Sigmoid colon (tissue), 6 donors: ENCODE measurements at regions not wholly inside any gene's neighbourhood (a gene's known extent, or its start where the extent isn't known, plus 50 kb on each side); places are given as distances from the start of the nearest gene placed in this dataset.

ENCODE experiments used
- DNase-seq: peaks from one replicate; pipeline ENCODE4 v3.0.0-alpha.2; 2019
- H3K27ac ChIP-seq, 4 donors: fragments of 200-600 bp; sonication (generic); one replicate each; pipeline ENCODE4 v1.5.1; 2016 to 2019; ENCODE audit warnings: mild to moderate bottlenecking in 1 of 4
- H3K27me3 ChIP-seq, 3 donors: fragments of 200-600 bp; sonication (generic); one replicate each; pipeline ENCODE4 v1.5.1; 2019; ENCODE audit warnings: mild to moderate bottlenecking in 1 of 3
- H3K36me3 ChIP-seq, 4 donors: fragments of 200-600 bp; sonication (generic); one replicate each; pipeline ENCODE4 v1.5.1; 2016 to 2019
- H3K4me1 ChIP-seq, 4 donors: fragments of 200-600 bp; sonication (generic); one replicate each; pipeline ENCODE4 v1.5.1; 2017 to 2019
- H3K4me3 ChIP-seq, 4 donors: fragments of 200-600 bp; sonication (generic); one replicate each; pipeline ENCODE4 v1.5.1; 2017 to 2019; ENCODE audit warnings: mild to moderate bottlenecking in 2 of 4, moderate library complexity in 1 of 4
- H3K9me3 ChIP-seq, 4 donors: fragments of 200-600 bp in 3 of 4; sonication (generic) in 3 of 4; one replicate each; pipeline versions ENCODE4 v1.5.1 to v1.6.1; 2013 to 2019
- EP300 ChIP-seq, 4 donors: sonication (generic); formaldehyde crosslinking; IDR thresholded peaks; one replicate each; pipeline ENCODE4 v1.6.1; 2017; ENCODE audit warnings: antibody characterized with exemption in 4 of 4
- POLR2A ChIP-seq, 2 donors: fragments of 450-650 bp; IDR thresholded peaks; one replicate each; pipeline ENCODE4 v1.6.1; 2016; ENCODE audit warnings: antibody characterized with exemption in 2 of 2, mild to moderate bottlenecking in 2 of 2, moderate library complexity in 2 of 2
- POLR2AphosphoS5 ChIP-seq, 4 donors: sonication (generic); formaldehyde crosslinking; IDR thresholded peaks; one replicate each; pipeline ENCODE4 v1.6.1; 2017; ENCODE audit warnings: antibody characterized with exemption in 4 of 4
- WGBS, 2 donors: extraction: QIAGEN DNeasy Blood & Tissue Kit; methylation state at CpG; one replicate each; pipeline ENCODE4 v1.1.7; 2013; 5-methylcytosine and 5-hydroxymethylcytosine counted together
- intact Hi-C: fragments of 100-400 bp; cut with DNase I; formaldehyde crosslinking; loops from one replicate; pipeline ENCODE4 v1.15.1; 2023
- TF ChIP-seq, protein P1 (sequence below), 4 experiments: fragments of 450-650 bp in 3 of 4; fragments of 200-600 bp in 1 of 4; IDR thresholded peaks; one replicate each; pipeline ENCODE4 v1.5.1; 2016 to 2019; ENCODE audit warnings: antibody characterized with exemption in 4 of 4, mild to moderate bottlenecking in 3 of 4, moderate library complexity in 2 of 4
- donor health status: healthy with polysubstance abuse.
- donor health status: healthy.

DNA sequence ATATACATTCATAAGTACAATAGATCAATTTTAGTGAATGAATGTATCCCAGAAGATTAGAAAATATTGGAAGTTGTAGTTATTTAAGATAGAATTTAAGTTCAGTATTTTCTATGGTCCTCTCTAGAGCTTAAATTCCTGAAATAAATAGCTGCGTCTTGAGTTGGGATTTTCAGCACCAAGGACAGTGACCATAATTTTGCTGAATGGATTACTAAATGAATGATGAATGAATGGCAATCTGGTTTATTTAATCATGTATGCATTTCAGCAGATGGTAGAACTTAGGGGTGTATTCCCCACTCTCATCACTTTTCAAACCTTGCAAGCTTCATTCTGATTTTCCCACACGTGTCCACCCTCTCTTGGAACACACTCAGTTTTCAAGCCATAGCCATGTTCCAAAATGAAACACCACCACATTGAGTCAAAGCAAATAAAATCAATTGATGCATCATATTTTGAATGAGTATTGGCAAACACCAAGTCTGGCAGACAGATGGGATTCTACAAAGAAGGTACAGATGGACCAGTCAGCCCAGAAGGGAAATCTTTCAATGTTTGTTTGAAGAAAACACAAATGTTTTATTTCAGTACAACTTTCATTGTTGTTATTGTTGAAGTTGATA is 362.2 kb upstream of the NXPH2 start:
- Histone ChIP-seq H3K27me3 (no peaks in the 10 kb centered on the region), H3K4me1 (no peaks in the 10 kb centered on the region), H3K4me3 (no peak overlapping the region), H3K36me3 (no peaks in the 10 kb centered on the region), H3K27ac (no peak overlapping the region), H3K9me3 (no peaks in the 10 kb centered on the region)
- no peak for DNase-seq
- TF ChIP-seq POLR2AphosphoS5 (IDR thresholded peaks at IDR 0.05), result no peak
- TF ChIP-seq, protein P1, sequence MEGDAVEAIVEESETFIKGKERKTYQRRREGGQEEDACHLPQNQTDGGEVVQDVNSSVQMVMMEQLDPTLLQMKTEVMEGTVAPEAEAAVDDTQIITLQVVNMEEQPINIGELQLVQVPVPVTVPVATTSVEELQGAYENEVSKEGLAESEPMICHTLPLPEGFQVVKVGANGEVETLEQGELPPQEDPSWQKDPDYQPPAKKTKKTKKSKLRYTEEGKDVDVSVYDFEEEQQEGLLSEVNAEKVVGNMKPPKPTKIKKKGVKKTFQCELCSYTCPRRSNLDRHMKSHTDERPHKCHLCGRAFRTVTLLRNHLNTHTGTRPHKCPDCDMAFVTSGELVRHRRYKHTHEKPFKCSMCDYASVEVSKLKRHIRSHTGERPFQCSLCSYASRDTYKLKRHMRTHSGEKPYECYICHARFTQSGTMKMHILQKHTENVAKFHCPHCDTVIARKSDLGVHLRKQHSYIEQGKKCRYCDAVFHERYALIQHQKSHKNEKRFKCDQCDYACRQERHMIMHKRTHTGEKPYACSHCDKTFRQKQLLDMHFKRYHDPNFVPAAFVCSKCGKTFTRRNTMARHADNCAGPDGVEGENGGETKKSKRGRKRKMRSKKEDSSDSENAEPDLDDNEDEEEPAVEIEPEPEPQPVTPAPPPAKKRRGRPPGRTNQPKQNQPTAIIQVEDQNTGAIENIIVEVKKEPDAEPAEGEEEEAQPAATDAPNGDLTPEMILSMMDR (IDR thresholded peaks at IDR 0.05), result no peak
- no peak for TF ChIP-seq EP300 (IDR thresholded peaks at IDR 0.05)
- no peak for TF ChIP-seq POLR2A (IDR thresholded peaks at IDR 0.05)
- intact Hi-C loops, result no loop called here
- 40 to 47% methylated on average over 2 of the region's 2 CpGs for WGBS, 2 donors

DNA sequence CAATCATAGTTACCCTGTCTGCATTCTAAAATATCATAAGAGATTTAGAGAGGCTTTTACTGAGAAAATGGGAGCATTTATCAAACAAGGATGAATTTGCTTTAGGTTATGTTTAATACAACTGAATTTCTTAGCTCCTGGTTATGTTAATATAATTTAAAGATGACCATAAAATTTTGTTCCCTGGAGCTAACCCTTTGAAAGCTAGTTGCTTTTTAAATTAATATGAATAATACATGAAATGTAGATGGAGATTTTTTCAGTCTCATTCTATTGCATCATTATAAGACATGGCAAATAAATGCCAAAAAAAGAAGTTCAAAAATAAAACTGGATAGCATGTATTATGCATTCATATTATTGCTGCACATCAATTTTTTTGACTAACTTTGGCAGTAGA is 344.1 kb upstream of the NXPH2 start:
- intact Hi-C loops, result no loop called here
- Histone ChIP-seq H3K36me3 (no peaks in the 10 kb centered on the region), H3K4me3 (no peak overlapping the region), H3K27ac (no peak overlapping the region), H3K9me3 (no peaks in the 10 kb centered on the region), H3K4me1 (no peaks in the 10 kb centered on the region), H3K27me3 (no peaks in the 10 kb centered on the region)
- TF ChIP-seq EP300 (IDR thresholded peaks at IDR 0.05) (no peak), POLR2AphosphoS5 (IDR thresholded peaks at IDR 0.05) (no peak), POLR2A (IDR thresholded peaks at IDR 0.05) (no peak)
- TF ChIP-seq, protein P1 (IDR thresholded peaks at IDR 0.05), result no peak
- DNase-seq, result no peak

DNA sequence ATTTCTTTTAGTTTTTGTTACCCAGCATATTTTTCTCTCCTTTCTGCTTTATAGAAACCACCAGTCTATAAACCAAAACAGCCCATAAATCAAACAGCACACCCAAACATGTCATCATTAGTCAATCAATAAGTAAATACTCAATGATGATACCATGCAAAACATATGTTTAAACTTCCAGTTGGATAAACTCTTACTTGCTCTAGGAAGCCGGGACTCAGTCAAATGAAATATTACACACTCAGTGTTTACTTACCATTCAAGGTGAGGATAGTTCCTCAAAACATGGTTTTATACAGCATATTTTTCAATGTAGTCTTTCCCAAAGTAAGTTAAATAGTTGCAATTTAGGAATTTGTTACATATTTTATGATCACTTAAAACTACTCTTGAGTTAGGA is 343.6 kb upstream of the NXPH2 start:
- TF ChIP-seq, protein P1 (IDR thresholded peaks at IDR 0.05), result no peak
- no peak for TF ChIP-seq POLR2AphosphoS5 (IDR thresholded peaks at IDR 0.05)
- TF ChIP-seq EP300 (IDR thresholded peaks at IDR 0.05), result no peak
- TF ChIP-seq POLR2A (IDR thresholded peaks at IDR 0.05), result no peak
- Histone ChIP-seq H3K27me3 (no peaks in the 10 kb centered on the region), H3K4me3 (no peak overlapping the region), H3K9me3 (no peaks in the 10 kb centered on the region), H3K4me1 (no peaks in the 10 kb centered on the region), H3K36me3 (no peaks in the 10 kb centered on the region), H3K27ac (no peak overlapping the region)
- intact Hi-C loops, result no loop called here
- DNase-seq, result no peak
- WGBS, 2 donors, result 52 to 74% methylated on average over 1 of the region's 1 CpG

DNA sequence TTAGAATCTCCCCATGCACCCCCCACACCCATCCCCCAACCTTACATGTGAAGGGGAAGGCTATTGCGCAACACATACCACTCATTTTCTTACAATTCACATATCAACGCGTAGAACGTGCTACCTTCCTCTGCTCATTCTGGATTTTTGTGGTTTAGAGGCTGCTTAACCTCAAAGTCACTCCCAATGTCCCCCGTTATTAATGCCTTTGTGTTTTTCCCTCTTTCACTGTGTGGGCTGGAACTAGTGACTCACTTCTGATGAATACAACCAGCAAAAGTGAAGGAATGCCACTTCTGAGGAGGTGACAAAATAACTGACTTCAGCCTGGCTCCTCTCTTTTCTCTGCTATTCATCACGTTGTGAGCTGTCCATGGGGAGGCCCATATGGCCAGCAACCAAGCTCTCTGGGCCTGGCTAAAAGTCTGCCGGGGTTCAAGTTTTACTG is 342.5 kb upstream of the NXPH2 start:
- TF ChIP-seq, protein P1 (IDR thresholded peaks at IDR 0.05), result no peak
- no peak for TF ChIP-seq EP300 (IDR thresholded peaks at IDR 0.05)
- no peak for TF ChIP-seq POLR2A (IDR thresholded peaks at IDR 0.05)
- Histone ChIP-seq H3K4me3 (no peak overlapping the region), H3K9me3 (no peaks in the 10 kb centered on the region), H3K27me3 (no peaks in the 10 kb centered on the region), H3K36me3 (no peaks in the 10 kb centered on the region), H3K27ac (no peak overlapping the region), H3K4me1 (no peaks in the 10 kb centered on the region)
- 67 to 79% methylated on average over 7 of the region's 7 CpGs for WGBS, 2 donors
- intact Hi-C loops, result no loop called here
- DNase-seq, result no peak

DNA sequence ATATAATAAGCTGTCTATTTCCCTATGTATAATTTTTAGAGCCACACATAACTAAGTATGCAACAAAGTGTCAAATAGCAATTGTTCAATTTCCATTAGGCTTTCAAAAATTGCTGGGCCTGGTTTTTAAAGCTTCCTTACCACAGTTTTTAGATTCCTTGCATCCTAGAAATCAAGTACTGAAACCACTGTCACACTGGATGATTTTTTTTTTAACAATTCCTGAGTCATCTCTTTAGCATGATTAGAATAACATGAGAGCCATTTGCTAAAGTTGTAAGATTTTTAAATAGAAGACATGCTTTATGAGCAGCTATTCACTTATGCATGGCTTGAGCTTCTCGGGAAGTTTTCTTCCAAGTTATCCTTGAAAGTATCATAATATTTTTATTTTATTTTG is 319.5 kb upstream of the NXPH2 start:
- no peaks in the 10 kb centered on the region for H3K27me3 ChIP-seq
- H3K9me3 ChIP-seq, result no peaks in the 10 kb centered on the region
- no peaks in the 10 kb centered on the region for H3K4me1 ChIP-seq
- intact Hi-C loops, result no loop called here
- H3K4me3 ChIP-seq, result no peak overlapping the region
- H3K27ac ChIP-seq, result no peak overlapping the region
- H3K36me3 ChIP-seq, result no peaks in the 10 kb centered on the region
- WGBS, 2 donors, result 44 to 86% methylated on average over 1 of the region's 1 CpG
- DNase-seq, result no peak
- no peak for TF ChIP-seq POLR2A (IDR thresholded peaks at IDR 0.05)
- no peak for TF ChIP-seq EP300 (IDR thresholded peaks at IDR 0.05)
- TF ChIP-seq, protein P1 (IDR thresholded peaks at IDR 0.05), result no peak
- TF ChIP-seq POLR2AphosphoS5 (IDR thresholded peaks at IDR 0.05), result no peak
